ENCODE measurements at regions not wholly inside any gene's neighbourhood (a gene's known extent, or its start where the extent isn't known, plus 50 kb on each side); places are given as distances from the start of the nearest gene placed in this dataset.
"Not testable (repeated sequence)": the region's sequence is repeated elsewhere in the genome, so short reads cannot be mapped to it uniquely, and the experiment has no call there.

- DNase-seq: no peak
Measured at GRCh38 chr3:94737116-94737515, 674.3 kb downstream of the NSUN3 start.

GRCh38 chr3:94739420-94739819 is 676.6 kb downstream of the NSUN3 start:
- no peak for DNase-seq

GRCh38 chr3:94758751-94759150 is 695.9 kb downstream of the NSUN3 start:
- DNase-seq: no peak

GRCh38 chr3:94772402-94772801 is 709.5 kb downstream of the NSUN3 start:
- no peak for DNase-seq

GRCh38 chr3:94775746-94776145 is 712.9 kb downstream of the NSUN3 start:
- no peak for DNase-seq

GRCh38 chr3:94776401-94776915 is 713.6 kb downstream of the NSUN3 start:
- no peak for DNase-seq

GRCh38 chr3:94778289-94778688 is 715.4 kb downstream of the NSUN3 start:
- no peak for DNase-seq

GRCh38 chr3:94778814-94779494 is 716.1 kb downstream of the NSUN3 start:
- DNase-seq: no peak

GRCh38 chr3:94779699-94780098 is 716.8 kb downstream of the NSUN3 start:
- DNase-seq: no peak

GRCh38 chr3:94784274-94784673 is 721.4 kb downstream of the NSUN3 start:
- DNase-seq: no peak

GRCh38 chr3:94787066-94787465 is 724.2 kb downstream of the NSUN3 start:
- no peak for DNase-seq

GRCh38 chr3:94787734-94788270 is 724.9 kb downstream of the NSUN3 start:
- no peak for DNase-seq

- no peak for DNase-seq
Measured at GRCh38 chr3:94794563-94794962, 731.7 kb downstream of the NSUN3 start.

GRCh38 chr3:94799420-94800060 is 736.7 kb downstream of the NSUN3 start:
- no peak for DNase-seq

GRCh38 chr3:94811836-94812235 is 749.0 kb downstream of the NSUN3 start:
- DNase-seq: no peak

GRCh38 chr3:94821241-94821640 is 758.4 kb downstream of the NSUN3 start:
- DNase-seq: no peak

- no peak for DNase-seq
Measured at GRCh38 chr3:94822298-94822697, 759.4 kb downstream of the NSUN3 start.

GRCh38 chr3:94846251-94846650 is 783.4 kb downstream of the NSUN3 start:
- DNase-seq: not testable (repeated sequence)

- no peak for DNase-seq
Measured at GRCh38 chr3:94862703-94863102, 799.8 kb downstream of the NSUN3 start.

- no peak for DNase-seq
Measured at GRCh38 chr3:94869059-94869547, 806.2 kb downstream of the NSUN3 start.

- DNase-seq: no peak
Measured at GRCh38 chr3:94873751-94874150, 810.9 kb downstream of the NSUN3 start.

GRCh38 chr3:94875149-94875548 is 812.3 kb downstream of the NSUN3 start:
- no peak for DNase-seq

GRCh38 chr3:94887065-94887464 is 824.2 kb downstream of the NSUN3 start:
- DNase-seq: no peak

- DNase-seq: no peak
Measured at GRCh38 chr3:94896994-94897393, 834.1 kb downstream of the NSUN3 start.

Measured in SIG-M5 (cell line).